ENCODE measurements at regions not wholly inside any gene's neighbourhood (a gene's known extent, or its start where the extent isn't known, plus 50 kb on each side); places are given as distances from the start of the nearest gene placed in this dataset.

GRCh38 chr7:94856643-94857042, 50.8 kb upstream of the PPP1R9A start:
- no peak for TF ChIP-seq ATF3 (IDR thresholded peaks at IDR 0.05)
- TF ChIP-seq SP1 (IDR thresholded peaks at IDR 0.05; ENCODE audit: low read depth), result no peak
- TF ChIP-seq EZH2phosphoT487 (IDR thresholded peaks at IDR 0.05; ENCODE audit: borderline replicate concordance), result no peak
- TF ChIP-seq, protein P1, sequence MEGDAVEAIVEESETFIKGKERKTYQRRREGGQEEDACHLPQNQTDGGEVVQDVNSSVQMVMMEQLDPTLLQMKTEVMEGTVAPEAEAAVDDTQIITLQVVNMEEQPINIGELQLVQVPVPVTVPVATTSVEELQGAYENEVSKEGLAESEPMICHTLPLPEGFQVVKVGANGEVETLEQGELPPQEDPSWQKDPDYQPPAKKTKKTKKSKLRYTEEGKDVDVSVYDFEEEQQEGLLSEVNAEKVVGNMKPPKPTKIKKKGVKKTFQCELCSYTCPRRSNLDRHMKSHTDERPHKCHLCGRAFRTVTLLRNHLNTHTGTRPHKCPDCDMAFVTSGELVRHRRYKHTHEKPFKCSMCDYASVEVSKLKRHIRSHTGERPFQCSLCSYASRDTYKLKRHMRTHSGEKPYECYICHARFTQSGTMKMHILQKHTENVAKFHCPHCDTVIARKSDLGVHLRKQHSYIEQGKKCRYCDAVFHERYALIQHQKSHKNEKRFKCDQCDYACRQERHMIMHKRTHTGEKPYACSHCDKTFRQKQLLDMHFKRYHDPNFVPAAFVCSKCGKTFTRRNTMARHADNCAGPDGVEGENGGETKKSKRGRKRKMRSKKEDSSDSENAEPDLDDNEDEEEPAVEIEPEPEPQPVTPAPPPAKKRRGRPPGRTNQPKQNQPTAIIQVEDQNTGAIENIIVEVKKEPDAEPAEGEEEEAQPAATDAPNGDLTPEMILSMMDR (IDR thresholded peaks at IDR 0.05 in 2 of 3, conservative IDR thresholded peaks at IDR 0.05 in 1 of 3; ENCODE audit: borderline replicate concordance in 1 of 3, insufficient read depth in 1 of 3, low read depth in 2 of 3, low read length in 2 of 3), result no peak
- no peak for TF ChIP-seq SIN3A (IDR thresholded peaks at IDR 0.05; ENCODE audit: low read depth)
- TF ChIP-seq ZNF274 (IDR thresholded peaks at IDR 0.05; ENCODE audit: low read depth, low read length), result no peak
- no peak for TF ChIP-seq RAD21 (IDR thresholded peaks at IDR 0.05; ENCODE audit: low read depth)
- Histone ChIP-seq H4K20me1 (ENCODE audit: insufficient read depth) (no peaks in the 10 kb centered on the region), H3K27me3 (ENCODE audit: insufficient read depth, low read length) (no peaks in the 10 kb centered on the region), H3K79me2 (ENCODE audit: insufficient read depth, low read length) (no peaks in the 10 kb centered on the region), H3K9ac (ENCODE audit: low read length) (no peak overlapping the region), H3K4me2 (ENCODE audit: low read length) (no peak overlapping the region), H2AFZ (ENCODE audit: low read depth, low read length, poor library complexity, severe bottlenecking) (no peak overlapping the region), H3K36me3 (ENCODE audit: control insufficient read depth in 1 of 2, insufficient read depth in 2 of 2, low read length in 2 of 2) (no peaks in the 10 kb centered on the region), H3K9me3 (ENCODE audit: control insufficient read depth in 1 of 2, insufficient read depth in 1 of 2, low read depth in 1 of 2, low read length in 2 of 2) (no peaks in the 10 kb centered on the region), H3K4me3 (replicated peaks in 1 of 2; ENCODE audit: low read depth in 1 of 2, low read length in 2 of 2) (no peak overlapping the region), H3K4me1 (ENCODE audit: control insufficient read depth in 1 of 2, insufficient read depth in 2 of 2, low read length in 2 of 2) (no peaks in the 10 kb centered on the region), H3K27ac (ENCODE audit: low read depth, low read length) (no peak overlapping the region), H3K9me2 (ENCODE audit: insufficient read depth) (no peaks in the 10 kb centered on the region; the same call in 1 of the 2 replicates)
- CTCF ChIA-PET, result no interaction called here
- ATAC-seq (no peak), DNase-seq (ENCODE audit: low read depth, low spot score) (no peak)
- intact Hi-C loops (cut with micrococcal nuclease), result no loop called here
- POLR2A ChIA-PET, result no interaction called here
- RAD21 ChIA-PET (ENCODE audit: low non-redundant PET in 1 of 2, low total read pairs in 2 of 2, uncharacterized antibody in 2 of 2, unreplicated experiment in 2 of 2), result no interaction called here
- BruUV-seq (replicated peaks), result no TSS peak

Data from HCT116 (cell line).